ENCODE measurements at regions not wholly inside any gene's neighbourhood (a gene's known extent, or its start where the extent isn't known, plus 50 kb on each side); places are given as distances from the start of the nearest gene placed in this dataset.

DNA sequence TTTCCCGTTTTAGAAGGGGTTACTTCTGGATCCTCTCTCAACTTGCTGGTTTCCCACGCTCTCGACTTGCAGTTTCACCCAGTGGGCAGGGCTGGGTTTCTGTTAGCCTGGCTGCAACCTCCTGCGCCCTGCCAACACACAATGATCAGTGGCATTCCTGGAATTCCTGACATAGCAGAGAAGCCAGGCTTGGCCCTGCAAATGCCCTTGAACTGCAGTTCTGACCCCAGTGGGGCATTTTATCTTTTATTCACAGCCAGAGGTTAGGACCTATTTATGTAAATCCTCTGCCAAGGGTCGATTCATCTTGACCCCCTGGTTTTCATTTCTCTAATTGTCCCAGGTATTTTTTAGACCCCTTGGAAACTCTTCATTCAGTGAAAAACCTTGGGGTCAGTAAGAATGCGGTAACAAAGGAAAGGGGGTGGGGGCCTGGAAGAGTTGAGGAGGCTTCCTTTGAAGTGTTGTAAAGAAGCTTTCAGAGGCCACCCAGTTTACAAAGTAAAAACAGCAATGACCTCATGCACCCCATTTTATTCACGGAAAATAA lies 217.6 kb downstream of the ZNF674 start:
- TF ChIP-seq, protein P1, sequence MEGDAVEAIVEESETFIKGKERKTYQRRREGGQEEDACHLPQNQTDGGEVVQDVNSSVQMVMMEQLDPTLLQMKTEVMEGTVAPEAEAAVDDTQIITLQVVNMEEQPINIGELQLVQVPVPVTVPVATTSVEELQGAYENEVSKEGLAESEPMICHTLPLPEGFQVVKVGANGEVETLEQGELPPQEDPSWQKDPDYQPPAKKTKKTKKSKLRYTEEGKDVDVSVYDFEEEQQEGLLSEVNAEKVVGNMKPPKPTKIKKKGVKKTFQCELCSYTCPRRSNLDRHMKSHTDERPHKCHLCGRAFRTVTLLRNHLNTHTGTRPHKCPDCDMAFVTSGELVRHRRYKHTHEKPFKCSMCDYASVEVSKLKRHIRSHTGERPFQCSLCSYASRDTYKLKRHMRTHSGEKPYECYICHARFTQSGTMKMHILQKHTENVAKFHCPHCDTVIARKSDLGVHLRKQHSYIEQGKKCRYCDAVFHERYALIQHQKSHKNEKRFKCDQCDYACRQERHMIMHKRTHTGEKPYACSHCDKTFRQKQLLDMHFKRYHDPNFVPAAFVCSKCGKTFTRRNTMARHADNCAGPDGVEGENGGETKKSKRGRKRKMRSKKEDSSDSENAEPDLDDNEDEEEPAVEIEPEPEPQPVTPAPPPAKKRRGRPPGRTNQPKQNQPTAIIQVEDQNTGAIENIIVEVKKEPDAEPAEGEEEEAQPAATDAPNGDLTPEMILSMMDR (IDR thresholded peaks at IDR 0.05): no peak
- TF ChIP-seq POLR2AphosphoS5 (IDR thresholded peaks at IDR 0.05) (no peak), POLR2A (IDR thresholded peaks at IDR 0.05) (no peak), EP300 (IDR thresholded peaks at IDR 0.05) (no peak)
